ENCODE measurements at regions not wholly inside any gene's neighbourhood (a gene's known extent, or its start where the extent isn't known, plus 50 kb on each side); places are given as distances from the start of the nearest gene placed in this dataset.

- H3K4me3 ChIP-seq: no peak overlapping the region
- intact Hi-C loops (cut with DNase I, micrococcal nuclease): no loop called here
- H3K36me3 ChIP-seq (ENCODE audit: low read depth): no peaks in the 10 kb centered on the region
- ATAC-seq: no peak
- H3K4me1 ChIP-seq (ENCODE audit: low read depth): peaks cover 8% of the 10 kb centered on the region
- no peaks in the 10 kb centered on the region for H3K9me3 ChIP-seq
- TF ChIP-seq, protein P1, sequence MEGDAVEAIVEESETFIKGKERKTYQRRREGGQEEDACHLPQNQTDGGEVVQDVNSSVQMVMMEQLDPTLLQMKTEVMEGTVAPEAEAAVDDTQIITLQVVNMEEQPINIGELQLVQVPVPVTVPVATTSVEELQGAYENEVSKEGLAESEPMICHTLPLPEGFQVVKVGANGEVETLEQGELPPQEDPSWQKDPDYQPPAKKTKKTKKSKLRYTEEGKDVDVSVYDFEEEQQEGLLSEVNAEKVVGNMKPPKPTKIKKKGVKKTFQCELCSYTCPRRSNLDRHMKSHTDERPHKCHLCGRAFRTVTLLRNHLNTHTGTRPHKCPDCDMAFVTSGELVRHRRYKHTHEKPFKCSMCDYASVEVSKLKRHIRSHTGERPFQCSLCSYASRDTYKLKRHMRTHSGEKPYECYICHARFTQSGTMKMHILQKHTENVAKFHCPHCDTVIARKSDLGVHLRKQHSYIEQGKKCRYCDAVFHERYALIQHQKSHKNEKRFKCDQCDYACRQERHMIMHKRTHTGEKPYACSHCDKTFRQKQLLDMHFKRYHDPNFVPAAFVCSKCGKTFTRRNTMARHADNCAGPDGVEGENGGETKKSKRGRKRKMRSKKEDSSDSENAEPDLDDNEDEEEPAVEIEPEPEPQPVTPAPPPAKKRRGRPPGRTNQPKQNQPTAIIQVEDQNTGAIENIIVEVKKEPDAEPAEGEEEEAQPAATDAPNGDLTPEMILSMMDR (IDR thresholded peaks at IDR 0.05): no peak
- no peak for DNase-seq
Measured at GRCh38 chr15:69600556-69601085, 148.0 kb downstream of the RPLP1 start.

GRCh38 chr15:69601711-69602504 lies 149.3 kb downstream of the RPLP1 start:
- Histone ChIP-seq H3K9me3 (no peaks in the 10 kb centered on the region), H3K36me3 (ENCODE audit: low read depth) (no peaks in the 10 kb centered on the region), H3K4me3 (no peak overlapping the region), H3K4me1 (ENCODE audit: low read depth) (peaks cover 6% of the 10 kb centered on the region)
- no peak for DNase-seq
- intact Hi-C loops (cut with DNase I, micrococcal nuclease): no loop called here
- no peak for ATAC-seq
- TF ChIP-seq, protein P1 (IDR thresholded peaks at IDR 0.05): no peak

GRCh38 chr15:69602921-69603320 lies 150.3 kb downstream of the RPLP1 start:
- Histone ChIP-seq H3K36me3 (ENCODE audit: low read depth) (no peaks in the 10 kb centered on the region), H3K4me1 (ENCODE audit: low read depth) (peaks cover 6% of the 10 kb centered on the region), H3K4me3 (no peak overlapping the region), H3K9me3 (no peaks in the 10 kb centered on the region)
- DNase-seq (no peak), ATAC-seq (no peak)
- TF ChIP-seq, protein P1 (IDR thresholded peaks at IDR 0.05): no peak
- intact Hi-C loops (cut with DNase I, micrococcal nuclease): no loop called here

DNA sequence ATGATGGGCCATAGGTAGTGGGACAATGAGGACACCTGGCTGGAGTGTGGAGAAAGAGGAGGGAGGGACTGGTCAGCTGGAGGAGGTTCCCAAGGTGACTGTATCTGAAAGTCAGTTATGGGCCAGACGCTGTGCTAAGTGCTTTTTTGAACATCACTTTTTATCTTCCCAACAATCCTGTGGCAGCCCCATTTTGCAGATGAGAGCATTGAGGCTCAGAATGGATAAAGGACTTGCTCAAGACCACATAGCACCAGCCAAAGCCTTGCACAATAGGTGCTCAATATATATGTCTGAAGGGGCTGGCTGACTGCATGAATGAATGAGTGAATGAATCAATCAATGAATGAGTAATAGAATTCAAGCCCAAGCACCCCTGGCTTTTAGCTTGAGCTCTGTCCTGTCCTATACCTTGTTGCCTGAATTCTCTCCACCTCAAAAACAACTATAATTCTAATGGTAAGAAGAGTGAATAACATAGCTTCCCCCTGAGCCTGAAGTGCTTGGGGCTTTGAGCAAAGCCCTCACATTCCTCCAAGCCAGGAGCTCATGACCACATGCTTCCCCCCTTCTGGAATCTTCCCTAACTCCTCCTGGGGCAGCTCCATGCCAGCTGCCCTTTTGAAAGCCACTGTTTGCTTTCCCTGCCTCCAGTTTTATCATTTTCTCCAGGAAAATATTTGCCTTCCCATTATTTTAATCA lies 150.9 kb downstream of the RPLP1 start:
- no peak for DNase-seq
- H3K9me3 ChIP-seq: no peaks in the 10 kb centered on the region
- no peaks in the 10 kb centered on the region for H3K36me3 ChIP-seq (ENCODE audit: low read depth)
- ATAC-seq: no peak
- H3K4me1 ChIP-seq (ENCODE audit: low read depth): peaks cover 6% of the 10 kb centered on the region
- intact Hi-C loops (cut with DNase I, micrococcal nuclease): no loop called here
- TF ChIP-seq, protein P1 (IDR thresholded peaks at IDR 0.05): no peak
- no peak overlapping the region for H3K4me3 ChIP-seq

DNA sequence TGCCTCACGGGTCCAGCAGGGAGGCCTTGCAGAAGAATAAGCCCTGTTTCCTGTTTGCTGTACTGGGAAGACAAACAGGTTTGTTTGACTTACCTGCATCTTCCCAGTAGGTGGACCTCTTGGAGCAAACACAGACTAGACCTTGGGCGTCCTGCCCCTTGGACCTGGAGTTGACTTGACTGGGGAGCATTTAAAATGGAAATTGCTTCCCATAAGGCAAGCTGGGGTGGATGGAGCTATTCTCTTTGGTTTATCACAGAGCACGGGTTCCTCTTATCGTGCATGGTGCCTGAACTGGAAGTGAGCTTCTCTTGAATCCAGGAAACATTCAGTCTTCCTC lies 151.4 kb downstream of the RPLP1 start:
- no peak overlapping the region for H3K4me3 ChIP-seq
- DNase-seq: peak in 2 of 3 donors; percentile 46 to 65
- H3K36me3 ChIP-seq (ENCODE audit: low read depth): no peaks in the 10 kb centered on the region
- TF ChIP-seq, protein P1 (IDR thresholded peaks at IDR 0.05): no peak
- peaks cover 6% of the 10 kb centered on the region for H3K4me1 ChIP-seq (ENCODE audit: low read depth)
- intact Hi-C loops (cut with DNase I, micrococcal nuclease): no loop called here
- ATAC-seq: peak; percentile 93
- no peaks in the 10 kb centered on the region for H3K9me3 ChIP-seq

Measured in mucosa of descending colon (tissue), 3 donors.